Astrocyte (in vitro differentiated cells and primary cell): ENCODE measurements at regions not wholly inside any gene's neighbourhood (a gene's known extent, or its start where the extent isn't known, plus 50 kb on each side); places are given as distances from the start of the nearest gene placed in this dataset.

Experiments used
- DNase-seq: peaks from one replicate; pipeline ENCODE4 v3.0.0-alpha.2; 2010; ENCODE audit warnings: low read depth
- FAIRE-seq: peaks from 2 replicates; lab custom pipeline; 2011; peaks lifted over from hg19 to GRCh38; lab: Jason Lieb, UNC
- H2AFZ ChIP-seq: 2 replicates; pipeline ENCODE4 v1.6.0; 2012; ENCODE audit warnings: low read depth, low read length, inconsistent platforms
- H3K27ac ChIP-seq: 2 replicates; pipeline ENCODE4 v1.5.1; 2011; ENCODE audit warnings: low read depth, low read length, inconsistent platforms
- H3K27me3 ChIP-seq: 2 replicates; pipeline ENCODE4 v1.6.0; 2011; ENCODE audit warnings: low read length, inconsistent platforms; ENCODE audit not compliant: insufficient read depth
- H3K36me3 ChIP-seq: 2 replicates; pipeline ENCODE4 v1.5.1; 2011; ENCODE audit warnings: low read length, inconsistent platforms; ENCODE audit not compliant: insufficient read depth
- H3K4me1 ChIP-seq: 2 replicates; pipeline ENCODE4 v1.5.1; 2011; ENCODE audit warnings: low read length, inconsistent platforms; ENCODE audit not compliant: insufficient read depth
- H3K4me2 ChIP-seq: 2 replicates; pipeline ENCODE4 v1.6.0; 2012; ENCODE audit warnings: low read length, inconsistent platforms
- H3K4me3 ChIP-seq: 2 replicates; pipeline ENCODE4 v1.5.1; 2011; ENCODE audit warnings: low read depth, mild to moderate bottlenecking, low read length, inconsistent platforms; ENCODE audit not compliant: insufficient read depth
- H3K79me2 ChIP-seq: 2 replicates; pipeline ENCODE4 v1.6.0; 2012; ENCODE audit warnings: mild to moderate bottlenecking, low read length, inconsistent platforms; ENCODE audit not compliant: insufficient read depth
- H3K9ac ChIP-seq: 2 replicates; pipeline ENCODE4 v1.6.0; 2012; ENCODE audit warnings: mild to moderate bottlenecking, low read length, inconsistent platforms
- H3K9me3 ChIP-seq: 2 replicates; pipeline ENCODE4 v1.5.1; 2012; ENCODE audit warnings: low read depth, mild to moderate bottlenecking, low read length, inconsistent platforms; ENCODE audit not compliant: insufficient read depth
- H4K20me1 ChIP-seq: 2 replicates; pipeline ENCODE4 v1.6.0; 2012; ENCODE audit warnings: low read length, inconsistent platforms; ENCODE audit not compliant: insufficient read depth
- H3K27ac Mint-ChIP-seq: one replicate; pipeline ENCODE4 v1.8.0; 2021; ENCODE audit warnings: mild to moderate bottlenecking, mixed read lengths; ENCODE audit not compliant: unreplicated experiment
- H3K27me3 Mint-ChIP-seq: one replicate; pipeline ENCODE4 v1.8.0; 2021; ENCODE audit warnings: low read depth, mixed read lengths; ENCODE audit not compliant: unreplicated experiment
- H3K36me3 Mint-ChIP-seq: one replicate; pipeline ENCODE4 v1.8.0; 2021; ENCODE audit warnings: low read depth, mixed read lengths; ENCODE audit not compliant: unreplicated experiment
- H3K4me1 Mint-ChIP-seq: one replicate; pipeline ENCODE4 v1.8.0; 2021; ENCODE audit warnings: low read depth, mixed read lengths; ENCODE audit not compliant: unreplicated experiment
- H3K4me3 Mint-ChIP-seq: one replicate; pipeline ENCODE4 v1.8.0; 2021; ENCODE audit warnings: mild to moderate bottlenecking, moderate library complexity, mixed read lengths; ENCODE audit not compliant: unreplicated experiment
- H3K9me3 Mint-ChIP-seq: one replicate; pipeline ENCODE4 v1.8.0; 2021; ENCODE audit warnings: mild to moderate bottlenecking, mixed read lengths; ENCODE audit not compliant: unreplicated experiment
- EZH2 ChIP-seq: IDR thresholded peaks from 2 replicates; pipeline ENCODE4 v1.6.1; 2012; ENCODE audit warnings: mild to moderate bottlenecking, low read length, inconsistent platforms; ENCODE audit not compliant: insufficient read depth
- TF ChIP-seq, protein P1 (sequence below): IDR thresholded peaks from 2 replicates; pipeline ENCODE4 v1.5.1; 2011; ENCODE audit warnings: low read depth, mild to moderate bottlenecking, inconsistent platforms, low read length, moderate library complexity; ENCODE audit not compliant: insufficient read depth

DNA sequence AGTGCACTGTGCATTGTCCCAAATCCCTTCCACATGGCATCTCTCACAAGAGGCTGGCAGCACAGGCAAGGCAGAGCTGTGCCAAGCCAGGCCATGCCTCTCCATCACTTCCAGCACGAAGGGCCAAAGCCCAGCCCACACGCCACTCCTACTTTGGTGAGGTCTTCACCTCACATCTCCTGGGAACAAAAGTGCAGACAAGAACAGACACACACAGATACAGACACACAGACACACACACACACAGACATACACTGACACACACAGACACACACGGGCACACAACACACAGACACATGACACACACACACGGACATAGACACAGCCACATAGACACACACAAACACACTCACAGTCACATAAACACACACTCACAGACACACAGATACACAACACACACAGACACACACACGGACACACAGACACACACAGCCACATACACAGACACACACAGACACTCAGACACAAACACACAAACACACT is 233.3 kb downstream of the UACA start:
- no peak overlapping the region for H3K4me3 ChIP-seq
- no peak for FAIRE-seq
- peaks cover 66% of the 10 kb centered on the region for H3K27me3 Mint-ChIP-seq
- H3K4me2 ChIP-seq, result no peak overlapping the region
- no peaks in the 10 kb centered on the region for H3K9me3 ChIP-seq
- no peaks in the 10 kb centered on the region for H3K79me2 ChIP-seq
- H3K9me3 Mint-ChIP-seq, result no peaks in the 10 kb centered on the region
- no peak overlapping the region for H3K27ac Mint-ChIP-seq
- no peak overlapping the region for H3K9ac ChIP-seq
- no peak overlapping the region for H3K4me3 Mint-ChIP-seq
- no peaks in the 10 kb centered on the region for H4K20me1 ChIP-seq
- peaks cover 7% of the 10 kb centered on the region for H3K4me1 Mint-ChIP-seq
- no peaks in the 10 kb centered on the region for H3K36me3 ChIP-seq
- DNase-seq, result no peak
- H3K27me3 ChIP-seq, result peaks cover 33% of the 10 kb centered on the region
- no peak overlapping the region for H2AFZ ChIP-seq
- no peak overlapping the region for H3K27ac ChIP-seq
- TF ChIP-seq, protein P1, sequence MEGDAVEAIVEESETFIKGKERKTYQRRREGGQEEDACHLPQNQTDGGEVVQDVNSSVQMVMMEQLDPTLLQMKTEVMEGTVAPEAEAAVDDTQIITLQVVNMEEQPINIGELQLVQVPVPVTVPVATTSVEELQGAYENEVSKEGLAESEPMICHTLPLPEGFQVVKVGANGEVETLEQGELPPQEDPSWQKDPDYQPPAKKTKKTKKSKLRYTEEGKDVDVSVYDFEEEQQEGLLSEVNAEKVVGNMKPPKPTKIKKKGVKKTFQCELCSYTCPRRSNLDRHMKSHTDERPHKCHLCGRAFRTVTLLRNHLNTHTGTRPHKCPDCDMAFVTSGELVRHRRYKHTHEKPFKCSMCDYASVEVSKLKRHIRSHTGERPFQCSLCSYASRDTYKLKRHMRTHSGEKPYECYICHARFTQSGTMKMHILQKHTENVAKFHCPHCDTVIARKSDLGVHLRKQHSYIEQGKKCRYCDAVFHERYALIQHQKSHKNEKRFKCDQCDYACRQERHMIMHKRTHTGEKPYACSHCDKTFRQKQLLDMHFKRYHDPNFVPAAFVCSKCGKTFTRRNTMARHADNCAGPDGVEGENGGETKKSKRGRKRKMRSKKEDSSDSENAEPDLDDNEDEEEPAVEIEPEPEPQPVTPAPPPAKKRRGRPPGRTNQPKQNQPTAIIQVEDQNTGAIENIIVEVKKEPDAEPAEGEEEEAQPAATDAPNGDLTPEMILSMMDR, result no peak
- H3K4me1 ChIP-seq, result peaks cover 22% of the 10 kb centered on the region
- H3K36me3 Mint-ChIP-seq, result no peaks in the 10 kb centered on the region

DNA sequence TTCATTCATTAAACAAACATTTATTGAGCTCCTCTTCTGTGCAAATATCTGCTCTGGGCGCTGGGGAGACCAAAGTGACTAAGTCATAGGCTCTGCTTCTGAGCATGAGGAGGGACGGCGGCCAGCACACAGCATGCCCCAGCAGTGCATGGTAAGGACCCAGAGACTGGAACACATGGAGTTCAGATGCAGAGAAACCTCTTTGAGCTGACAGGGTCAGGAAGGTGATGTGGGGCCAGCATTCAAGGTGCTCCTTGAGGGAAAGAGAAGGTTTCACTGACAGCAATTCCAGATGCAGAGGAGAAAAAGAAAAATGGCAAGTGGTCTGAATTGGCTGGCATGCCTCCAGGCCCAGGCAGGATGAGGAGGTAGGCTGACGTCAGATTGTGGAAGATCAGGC is 234.5 kb downstream of the UACA start:
- H3K9me3 ChIP-seq, result no peaks in the 10 kb centered on the region
- H3K27me3 ChIP-seq, result peaks cover 25% of the 10 kb centered on the region
- H2AFZ ChIP-seq, result no peak overlapping the region
- no peak overlapping the region for H3K4me3 ChIP-seq
- H3K36me3 ChIP-seq, result no peaks in the 10 kb centered on the region
- no peaks in the 10 kb centered on the region for H4K20me1 ChIP-seq
- Mint-ChIP-seq H3K36me3 (no peaks in the 10 kb centered on the region), H3K27me3 (peaks cover 63% of the 10 kb centered on the region), H3K4me3 (no peak overlapping the region), H3K9me3 (no peaks in the 10 kb centered on the region), H3K27ac (no peak overlapping the region), H3K4me1 (peaks cover 9% of the 10 kb centered on the region)
- FAIRE-seq (no peak), DNase-seq (no peak)
- H3K4me2 ChIP-seq, result no peak overlapping the region
- no peak overlapping the region for H3K9ac ChIP-seq
- peaks cover 25% of the 10 kb centered on the region for H3K4me1 ChIP-seq
- H3K27ac ChIP-seq, result no peak overlapping the region
- TF ChIP-seq EZH2, result no peak
- TF ChIP-seq, protein P1, result no peak
- no peaks in the 10 kb centered on the region for H3K79me2 ChIP-seq

DNA sequence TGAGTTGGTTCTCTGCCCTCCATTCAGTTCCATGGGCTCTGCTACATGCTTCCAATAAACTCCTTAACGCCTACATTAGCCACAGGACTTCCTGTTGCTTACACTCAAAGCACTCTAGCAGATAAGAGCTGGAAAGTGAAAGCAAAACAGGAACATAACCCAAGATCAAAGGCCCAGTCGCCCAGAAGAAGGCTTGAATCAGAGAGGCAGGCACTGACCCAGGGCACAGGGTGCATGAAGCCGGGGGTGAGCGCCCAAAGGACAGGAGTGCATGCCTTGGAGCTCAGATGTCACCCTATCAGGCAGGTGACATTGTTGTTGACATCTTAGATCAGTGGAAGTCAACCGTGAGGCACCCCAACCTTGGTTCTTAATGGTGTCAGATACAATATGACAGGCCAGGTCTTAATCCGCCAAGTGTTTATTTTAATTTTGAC is 235.1 kb downstream of the UACA start:
- Histone ChIP-seq H3K27me3 (peaks cover 25% of the 10 kb centered on the region), H4K20me1 (no peaks in the 10 kb centered on the region), H3K9ac (no peak overlapping the region), H3K4me3 (no peak overlapping the region), H3K79me2 (no peaks in the 10 kb centered on the region), H3K9me3 (no peaks in the 10 kb centered on the region), H3K36me3 (no peaks in the 10 kb centered on the region), H3K4me1 (peaks cover 25% of the 10 kb centered on the region), H2AFZ (no peak overlapping the region), H3K4me2 (peak overlapping the region; percentile 14), H3K27ac (no peak overlapping the region)
- DNase-seq (peak; percentile 83), FAIRE-seq (no peak)
- H3K4me1 Mint-ChIP-seq, result peaks cover 9% of the 10 kb centered on the region
- TF ChIP-seq, protein P1, result no peak
- no peak for TF ChIP-seq EZH2
- H3K27ac Mint-ChIP-seq, result no peak overlapping the region
- no peak overlapping the region for H3K4me3 Mint-ChIP-seq
- no peaks in the 10 kb centered on the region for H3K36me3 Mint-ChIP-seq
- H3K27me3 Mint-ChIP-seq, result peaks cover 60% of the 10 kb centered on the region
- no peaks in the 10 kb centered on the region for H3K9me3 Mint-ChIP-seq
